ENCODE measurements at regions not wholly inside any gene's neighbourhood (a gene's known extent, or its start where the extent isn't known, plus 50 kb on each side); places are given as distances from the start of the nearest gene placed in this dataset.
"Not testable (repeated sequence)": the region's sequence is repeated elsewhere in the genome, so short reads cannot be mapped to it uniquely, and the experiment has no call there.

- Histone ChIP-seq H3K27me3 (replicated peaks; ENCODE audit: control insufficient read depth, insufficient read depth, low read length) (no peaks in the 10 kb centered on the region), H3K4me1 (ENCODE audit: control insufficient read depth, insufficient read depth, low read length) (no peaks in the 10 kb centered on the region), H3K9me3 (ENCODE audit: control insufficient read depth, low read length) (peaks cover 25% of the 10 kb centered on the region), H3K9ac (ENCODE audit: low read length) (no peak overlapping the region), H3K36me3 (ENCODE audit: control insufficient read depth, insufficient read depth, low read length, severe bottlenecking) (no peaks in the 10 kb centered on the region), H3K4me3 (ENCODE audit: low read length) (no peak overlapping the region)
- DNase-seq (ENCODE audit: low read depth) = no peak
Observed at GRCh38 chr11:129557421-129557820, 181.8 kb downstream of the BARX2 start.

DNA sequence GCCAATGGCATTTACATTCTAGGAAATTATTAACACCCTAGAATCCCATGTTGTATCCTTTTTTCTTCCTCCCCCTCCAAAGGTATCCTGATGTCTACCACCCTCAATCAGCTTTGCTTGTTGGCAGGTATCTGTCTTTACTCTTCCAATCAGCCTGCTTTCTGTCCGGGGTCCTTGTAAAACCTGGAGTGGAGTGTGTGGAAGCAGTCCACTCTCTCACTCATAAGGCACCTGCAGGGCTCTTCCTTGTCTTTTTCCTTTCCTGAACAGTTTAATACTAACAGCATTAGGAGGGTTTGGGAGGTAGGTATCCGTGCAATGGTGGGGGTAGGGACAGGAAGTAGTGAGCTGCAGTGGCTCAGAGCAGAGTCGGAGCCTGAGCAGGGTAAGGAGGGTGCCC is 193.4 kb downstream of the BARX2 start:
- H3K4me3 ChIP-seq (ENCODE audit: low read length) = no peak overlapping the region
- H3K9ac ChIP-seq (ENCODE audit: low read length) = no peak overlapping the region
- DNase-seq (ENCODE audit: low read depth) = no peak
- no peaks in the 10 kb centered on the region for H3K4me1 ChIP-seq (ENCODE audit: control insufficient read depth, insufficient read depth, low read length)
- peaks cover 20% of the 10 kb centered on the region for H3K9me3 ChIP-seq (ENCODE audit: control insufficient read depth, low read length)
- no peaks in the 10 kb centered on the region for H3K27me3 ChIP-seq (replicated peaks; ENCODE audit: control insufficient read depth, insufficient read depth, low read length)
- H3K36me3 ChIP-seq (ENCODE audit: control insufficient read depth, insufficient read depth, low read length, severe bottlenecking) = no peaks in the 10 kb centered on the region

- H3K9me3 ChIP-seq (ENCODE audit: control insufficient read depth, low read length) = peaks cover 20% of the 10 kb centered on the region
- not testable (repeated sequence) for H3K27me3 ChIP-seq (replicated peaks; ENCODE audit: control insufficient read depth, insufficient read depth, low read length); H3K36me3 ChIP-seq (ENCODE audit: control insufficient read depth, insufficient read depth, low read length, severe bottlenecking); H3K9ac ChIP-seq (ENCODE audit: low read length); DNase-seq (ENCODE audit: low read depth); H3K4me1 ChIP-seq (ENCODE audit: control insufficient read depth, insufficient read depth, low read length); H3K4me3 ChIP-seq (ENCODE audit: low read length)
Observed at GRCh38 chr11:129572667-129573066, 197.0 kb downstream of the BARX2 start.

DNA sequence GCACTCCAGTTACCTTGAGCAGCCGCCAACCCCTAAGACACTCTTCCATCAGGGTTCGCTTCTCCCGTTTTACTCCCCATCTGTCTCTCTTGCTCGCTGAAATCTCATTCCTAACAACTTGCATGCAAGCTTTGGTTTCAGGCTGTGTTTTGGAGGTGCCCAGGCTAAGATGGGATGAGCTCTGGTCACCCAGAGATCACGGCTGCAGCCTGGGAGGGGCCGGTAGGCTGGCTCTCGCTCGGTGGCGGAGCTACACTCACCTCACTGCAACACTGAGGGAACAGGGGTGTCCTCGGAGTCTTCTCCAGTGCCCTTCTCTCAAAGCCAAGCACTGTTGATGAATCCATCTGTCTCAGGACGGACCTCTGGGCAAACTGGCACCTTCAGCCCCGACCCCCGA is 197.5 kb downstream of the BARX2 start:
- Histone ChIP-seq H3K27me3 (replicated peaks; ENCODE audit: control insufficient read depth, insufficient read depth, low read length) (no peaks in the 10 kb centered on the region), H3K4me3 (ENCODE audit: low read length) (no peak overlapping the region), H3K9ac (ENCODE audit: low read length) (no peak overlapping the region), H3K36me3 (ENCODE audit: control insufficient read depth, insufficient read depth, low read length, severe bottlenecking) (no peaks in the 10 kb centered on the region), H3K9me3 (ENCODE audit: control insufficient read depth, low read length) (peaks cover 20% of the 10 kb centered on the region), H3K4me1 (ENCODE audit: control insufficient read depth, insufficient read depth, low read length) (no peaks in the 10 kb centered on the region)
- DNase-seq (ENCODE audit: low read depth) = no peak

- peaks cover 14% of the 10 kb centered on the region for H3K9me3 ChIP-seq (ENCODE audit: control insufficient read depth, low read length)
- H3K9ac ChIP-seq (ENCODE audit: low read length) = no peak overlapping the region
- no peaks in the 10 kb centered on the region for H3K27me3 ChIP-seq (replicated peaks; ENCODE audit: control insufficient read depth, insufficient read depth, low read length)
- no peak for DNase-seq (ENCODE audit: low read depth)
- no peaks in the 10 kb centered on the region for H3K36me3 ChIP-seq (ENCODE audit: control insufficient read depth, insufficient read depth, low read length, severe bottlenecking)
- no peak overlapping the region for H3K4me3 ChIP-seq (ENCODE audit: low read length)
- no peaks in the 10 kb centered on the region for H3K4me1 ChIP-seq (ENCODE audit: control insufficient read depth, insufficient read depth, low read length)
Observed at GRCh38 chr11:129574431-129574830, 198.8 kb downstream of the BARX2 start.

DNA sequence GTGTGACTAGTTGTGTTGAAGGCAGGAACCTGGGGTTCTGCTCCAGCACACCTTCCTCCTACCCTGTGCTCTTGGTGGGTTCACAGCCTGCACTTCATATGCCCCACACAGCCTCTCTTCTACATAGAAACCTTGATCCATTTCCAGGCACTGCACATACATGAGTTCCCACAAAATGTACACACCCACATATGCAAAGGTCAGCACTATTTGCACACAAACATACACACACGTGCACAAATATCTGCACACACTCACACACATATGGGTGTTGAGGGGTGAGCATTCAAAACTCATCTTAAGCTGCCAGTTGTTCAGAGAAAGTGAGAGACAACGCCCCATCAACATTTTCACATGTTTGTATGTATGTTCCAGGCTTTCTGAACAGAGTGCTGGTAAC is 201.0 kb downstream of the BARX2 start:
- Histone ChIP-seq H3K9me3 (ENCODE audit: control insufficient read depth, low read length) (peaks cover 2% of the 10 kb centered on the region), H3K4me3 (ENCODE audit: low read length) (no peak overlapping the region), H3K27me3 (replicated peaks; ENCODE audit: control insufficient read depth, insufficient read depth, low read length) (no peaks in the 10 kb centered on the region), H3K36me3 (ENCODE audit: control insufficient read depth, insufficient read depth, low read length, severe bottlenecking) (no peaks in the 10 kb centered on the region), H3K4me1 (ENCODE audit: control insufficient read depth, insufficient read depth, low read length) (no peaks in the 10 kb centered on the region), H3K9ac (ENCODE audit: low read length) (no peak overlapping the region)
- no peak for DNase-seq (ENCODE audit: low read depth)

- no peaks in the 10 kb centered on the region for H3K36me3 ChIP-seq (ENCODE audit: control insufficient read depth, insufficient read depth, low read length, severe bottlenecking)
- H3K4me3 ChIP-seq (ENCODE audit: low read length) = no peak overlapping the region
- H3K4me1 ChIP-seq (ENCODE audit: control insufficient read depth, insufficient read depth, low read length) = no peaks in the 10 kb centered on the region
- H3K9ac ChIP-seq (ENCODE audit: low read length) = no peak overlapping the region
- H3K9me3 ChIP-seq (ENCODE audit: control insufficient read depth, low read length) = peaks cover 2% of the 10 kb centered on the region
- H3K27me3 ChIP-seq (replicated peaks; ENCODE audit: control insufficient read depth, insufficient read depth, low read length) = no peaks in the 10 kb centered on the region
- DNase-seq (ENCODE audit: low read depth) = no peak
Observed at GRCh38 chr11:129578006-129578405, 202.4 kb downstream of the BARX2 start.

- no peaks in the 10 kb centered on the region for H3K4me1 ChIP-seq (ENCODE audit: control insufficient read depth, insufficient read depth, low read length)
- no peak overlapping the region for H3K9ac ChIP-seq (ENCODE audit: low read length)
- no peaks in the 10 kb centered on the region for H3K36me3 ChIP-seq (ENCODE audit: control insufficient read depth, insufficient read depth, low read length, severe bottlenecking)
- DNase-seq (ENCODE audit: low read depth) = no peak
- no peaks in the 10 kb centered on the region for H3K9me3 ChIP-seq (ENCODE audit: control insufficient read depth, low read length)
- no peak overlapping the region for H3K4me3 ChIP-seq (ENCODE audit: low read length)
- H3K27me3 ChIP-seq (replicated peaks; ENCODE audit: control insufficient read depth, insufficient read depth, low read length) = no peaks in the 10 kb centered on the region
Observed at GRCh38 chr11:129580278-129580677, 204.6 kb downstream of the BARX2 start.

DNA sequence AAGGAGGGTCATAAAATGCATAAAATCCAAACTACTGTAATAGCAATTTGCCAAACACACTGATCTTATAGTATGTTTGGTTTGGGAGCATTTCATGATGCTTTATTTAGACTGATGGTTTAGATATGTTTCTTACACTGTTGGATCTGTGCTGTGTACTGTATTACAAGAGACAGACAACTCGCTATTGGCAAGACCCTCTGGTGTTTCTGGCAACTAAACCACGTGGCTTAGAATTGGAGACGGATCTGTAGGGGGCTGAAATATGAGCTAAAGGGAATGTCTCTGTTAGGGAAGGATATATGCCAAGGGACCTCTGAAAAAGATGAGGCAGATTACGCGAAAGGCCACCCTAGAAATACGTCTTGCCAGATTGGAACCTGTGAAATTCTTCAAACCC is 208.7 kb downstream of the BARX2 start:
- Histone ChIP-seq H3K9me3 (ENCODE audit: control insufficient read depth, low read length) (no peaks in the 10 kb centered on the region), H3K9ac (ENCODE audit: low read length) (no peak overlapping the region)
- no peak for DNase-seq (ENCODE audit: low read depth)

GRCh38 chr11:129589190-129589860 is 213.7 kb downstream of the BARX2 start:
- peaks cover 3% of the 10 kb centered on the region for H3K27me3 ChIP-seq (replicated peaks; ENCODE audit: control insufficient read depth, insufficient read depth, low read length)
- H3K9ac ChIP-seq (ENCODE audit: low read length) = no peak overlapping the region
- H3K4me3 ChIP-seq (ENCODE audit: low read length) = no peak overlapping the region
- DNase-seq (ENCODE audit: low read depth) = no peak
- H3K9me3 ChIP-seq (ENCODE audit: control insufficient read depth, low read length) = no peaks in the 10 kb centered on the region
- H3K4me1 ChIP-seq (ENCODE audit: control insufficient read depth, insufficient read depth, low read length) = no peaks in the 10 kb centered on the region
- no peaks in the 10 kb centered on the region for H3K36me3 ChIP-seq (ENCODE audit: control insufficient read depth, insufficient read depth, low read length, severe bottlenecking)

More for the DNA sequence above, 208.7 kb downstream of the BARX2 start:
- no peak overlapping the region for H3K4me3 ChIP-seq (ENCODE audit: low read length)
- no peaks in the 10 kb centered on the region for H3K27me3 ChIP-seq (replicated peaks; ENCODE audit: control insufficient read depth, insufficient read depth, low read length)
- H3K4me1 ChIP-seq (ENCODE audit: control insufficient read depth, insufficient read depth, low read length) = no peaks in the 10 kb centered on the region
- H3K36me3 ChIP-seq (ENCODE audit: control insufficient read depth, insufficient read depth, low read length, severe bottlenecking) = no peaks in the 10 kb centered on the region

- H3K4me3 ChIP-seq (ENCODE audit: low read length) = no peak overlapping the region
- DNase-seq (ENCODE audit: low read depth) = no peak
- no peak overlapping the region for H3K9ac ChIP-seq (ENCODE audit: low read length)
- H3K4me1 ChIP-seq (ENCODE audit: control insufficient read depth, insufficient read depth, low read length) = no peaks in the 10 kb centered on the region
- H3K27me3 ChIP-seq (replicated peaks; ENCODE audit: control insufficient read depth, insufficient read depth, low read length) = peaks cover 6% of the 10 kb centered on the region
- H3K9me3 ChIP-seq (ENCODE audit: control insufficient read depth, low read length) = no peaks in the 10 kb centered on the region
- H3K36me3 ChIP-seq (ENCODE audit: control insufficient read depth, insufficient read depth, low read length, severe bottlenecking) = no peaks in the 10 kb centered on the region
Observed at GRCh38 chr11:129590030-129590752, 214.5 kb downstream of the BARX2 start.
